T-helper 1 cell (primary cell): ENCODE measurements at regions not wholly inside any gene's neighbourhood (a gene's known extent, or its start where the extent isn't known, plus 50 kb on each side); places are given as distances from the start of the nearest gene placed in this dataset.
"Not testable (repeated sequence)": the region's sequence is repeated elsewhere in the genome, so short reads cannot be mapped to it uniquely, and the experiment has no call there.

Experiments
- DNase-seq, 5 donors: peaks; one replicate each; pipeline ENCODE4 v3.0.0-alpha.2; 2012 to 2020

DNA sequence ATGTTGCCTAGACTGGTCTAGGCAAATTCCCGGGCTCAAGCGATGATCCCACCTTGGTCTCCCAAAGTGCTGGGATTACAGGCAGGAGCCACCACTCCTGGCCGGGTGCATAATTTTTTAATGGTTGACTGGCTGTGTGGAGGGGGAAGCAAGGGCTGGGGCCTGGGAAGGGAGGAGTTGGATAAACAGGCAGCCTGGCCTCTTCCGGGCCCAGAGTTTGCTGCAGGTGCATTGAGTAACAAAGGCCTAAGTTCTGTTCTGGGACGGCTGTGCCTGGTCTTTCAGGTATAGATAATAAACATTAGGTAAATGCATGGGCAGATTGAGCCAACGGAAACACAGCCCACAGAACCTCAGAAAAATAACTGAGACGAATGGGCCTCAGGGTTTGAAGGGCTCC lies 191.3 kb upstream of the TBX3 start:
- DNase-seq: no peak

- DNase-seq: no peak
These were observed 189.7 kb upstream of the TBX3 start for GRCh38 chr12:114873656-114874055.

DNA sequence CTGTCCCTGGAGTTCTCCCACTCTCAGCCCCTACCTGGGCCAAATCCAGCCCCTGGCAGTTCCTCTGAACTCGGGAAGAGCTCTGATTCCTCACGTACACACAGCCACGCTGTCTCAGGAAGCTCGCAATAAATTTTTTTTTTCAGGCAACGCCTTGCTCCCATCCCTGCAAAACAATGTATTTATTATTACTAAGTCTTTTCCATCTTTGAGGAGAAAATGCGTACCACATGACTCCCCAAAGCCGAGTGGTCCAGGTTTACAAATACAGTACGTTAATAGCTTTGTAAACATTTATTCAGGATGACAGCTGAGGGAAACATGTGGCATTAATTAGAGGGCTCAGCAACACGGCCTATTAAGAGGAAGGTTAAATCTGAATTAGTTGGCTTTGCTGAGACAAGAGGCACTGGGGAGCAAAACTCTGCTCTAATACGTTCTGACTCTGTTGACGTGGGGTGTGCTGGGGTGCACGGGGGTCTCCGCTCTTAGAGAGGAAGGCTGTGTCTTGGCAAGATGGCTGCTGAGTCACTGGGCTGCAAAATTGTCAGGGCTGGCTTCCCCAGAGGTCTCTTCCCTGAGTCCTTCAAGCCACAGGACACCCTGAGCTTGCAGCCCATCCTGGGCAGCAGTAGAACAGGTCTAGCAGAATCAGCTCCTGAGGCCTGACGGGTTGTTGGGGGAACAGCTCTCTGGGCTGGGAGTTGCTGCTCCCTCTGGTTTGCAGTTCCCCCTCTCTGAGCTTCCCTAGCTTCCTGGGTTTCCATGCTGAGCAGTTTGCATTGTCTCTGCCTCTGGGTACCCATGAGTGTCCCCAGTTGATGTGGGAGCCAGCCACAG lies 185.2 kb upstream of the TBX3 start:
- no peak for DNase-seq

- no peak for DNase-seq
These were observed 182.4 kb upstream of the TBX3 start for GRCh38 chr12:114866331-114866730.

- no peak for DNase-seq
These were observed 181.0 kb upstream of the TBX3 start for GRCh38 chr12:114864837-114865551.

DNA sequence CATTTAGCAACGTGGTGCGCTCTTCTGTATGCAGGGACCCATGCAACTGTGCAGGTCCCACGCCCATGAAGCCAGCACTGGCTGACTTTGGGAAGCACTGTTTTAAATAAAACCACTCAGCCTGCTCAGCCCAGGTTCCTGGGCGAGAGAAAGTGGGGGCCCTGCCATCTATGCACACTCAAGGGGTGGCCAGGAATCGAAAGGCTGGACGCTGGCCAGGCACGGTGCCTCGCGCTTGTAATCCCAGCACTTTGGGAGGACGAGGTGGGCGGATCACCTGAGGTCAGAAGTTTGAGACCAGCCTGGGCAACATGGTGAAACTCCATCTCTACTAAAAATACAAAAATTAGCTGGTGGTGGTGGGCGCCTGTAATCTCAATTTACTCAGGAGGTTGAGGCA lies 179.9 kb upstream of the TBX3 start:
- DNase-seq: no peak

DNA sequence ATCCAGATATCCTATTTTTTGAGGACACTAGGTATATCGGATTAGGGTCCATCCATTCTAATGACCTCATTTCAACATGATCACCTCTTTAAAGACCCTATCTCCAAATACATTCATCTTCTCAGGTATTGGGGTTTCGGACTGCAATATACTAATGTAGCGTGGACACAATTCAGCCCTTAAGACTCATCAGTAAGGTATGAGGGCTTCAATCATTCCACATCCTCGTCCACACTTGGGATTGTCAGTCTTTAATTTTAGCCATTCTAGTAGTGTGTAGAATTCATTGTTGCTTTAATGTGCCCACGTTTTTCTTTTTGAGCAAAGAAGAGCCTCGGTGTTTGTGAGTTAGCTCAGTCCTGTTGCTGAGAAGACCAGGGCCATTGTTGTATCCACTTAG lies 177.0 kb upstream of the TBX3 start:
- no peak for DNase-seq

DNA sequence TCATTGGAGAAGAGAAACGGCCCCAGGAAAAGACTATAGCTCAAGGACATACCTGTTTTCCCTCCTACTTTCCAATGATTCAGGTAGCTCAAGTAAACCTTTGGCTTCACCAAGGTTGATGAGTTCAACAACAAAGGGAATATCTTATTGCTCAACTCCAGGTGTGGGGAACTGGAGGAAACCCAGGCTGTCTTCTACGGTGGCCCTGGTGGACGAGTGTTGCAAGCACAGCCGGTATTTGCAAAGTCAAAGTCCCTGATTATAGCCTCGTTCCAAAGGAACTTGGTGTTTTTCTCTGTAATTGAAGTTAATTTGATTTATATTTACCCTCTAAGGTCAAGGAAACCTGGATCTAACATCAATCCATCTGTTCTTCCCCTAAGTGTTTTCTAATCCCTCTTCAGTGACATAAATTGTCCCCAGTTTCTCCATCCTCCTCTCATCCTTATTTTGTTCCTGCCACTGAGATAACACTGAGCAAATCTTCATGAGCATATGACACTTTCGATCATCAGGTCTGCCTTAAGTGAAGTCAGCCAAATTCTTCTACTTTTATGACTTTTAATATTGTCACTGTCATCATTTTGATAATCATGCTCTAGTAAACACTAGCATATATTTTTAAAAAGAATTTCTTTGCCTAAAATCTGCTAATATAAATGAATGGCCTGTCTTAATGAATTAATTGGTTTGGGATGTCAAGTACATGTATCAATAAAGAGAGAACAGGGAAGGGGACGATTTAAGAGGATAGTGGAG lies 174.6 kb upstream of the TBX3 start:
- DNase-seq: no peak

GRCh38 chr12:114855678-114856077 lies 171.7 kb upstream of the TBX3 start:
- no peak for DNase-seq

- no peak for DNase-seq
These were observed 169.1 kb upstream of the TBX3 start for GRCh38 chr12:114852976-114853529.

- no peak for DNase-seq
These were observed 168.0 kb upstream of the TBX3 start for GRCh38 chr12:114851981-114852380.

GRCh38 chr12:114850661-114851275 lies 166.8 kb upstream of the TBX3 start:
- no peak for DNase-seq

- no peak for DNase-seq
These were observed 164.7 kb upstream of the TBX3 start for GRCh38 chr12:114848666-114849065.

- no peak for DNase-seq
These were observed 163.6 kb upstream of the TBX3 start for GRCh38 chr12:114847441-114848035.

DNA sequence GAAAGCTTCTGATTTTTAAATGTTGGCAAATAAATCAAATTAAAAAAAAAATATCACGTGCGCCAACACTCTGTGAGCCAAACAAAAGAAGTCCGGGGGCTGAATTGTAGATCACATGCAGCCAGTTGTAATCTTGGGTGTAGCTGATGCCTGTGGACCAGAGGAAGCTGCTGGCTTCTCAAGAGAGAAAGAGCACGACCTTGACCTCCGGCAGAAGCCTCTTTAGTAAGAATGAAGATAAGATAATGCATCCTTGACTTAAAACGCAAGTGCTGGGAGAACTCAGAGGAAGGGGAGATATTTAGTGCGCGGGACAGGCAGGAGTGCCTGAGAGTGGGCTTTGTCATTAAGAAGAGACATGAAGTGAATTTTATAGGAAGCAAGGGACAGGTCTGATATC lies 162.8 kb upstream of the TBX3 start:
- no peak for DNase-seq

DNA sequence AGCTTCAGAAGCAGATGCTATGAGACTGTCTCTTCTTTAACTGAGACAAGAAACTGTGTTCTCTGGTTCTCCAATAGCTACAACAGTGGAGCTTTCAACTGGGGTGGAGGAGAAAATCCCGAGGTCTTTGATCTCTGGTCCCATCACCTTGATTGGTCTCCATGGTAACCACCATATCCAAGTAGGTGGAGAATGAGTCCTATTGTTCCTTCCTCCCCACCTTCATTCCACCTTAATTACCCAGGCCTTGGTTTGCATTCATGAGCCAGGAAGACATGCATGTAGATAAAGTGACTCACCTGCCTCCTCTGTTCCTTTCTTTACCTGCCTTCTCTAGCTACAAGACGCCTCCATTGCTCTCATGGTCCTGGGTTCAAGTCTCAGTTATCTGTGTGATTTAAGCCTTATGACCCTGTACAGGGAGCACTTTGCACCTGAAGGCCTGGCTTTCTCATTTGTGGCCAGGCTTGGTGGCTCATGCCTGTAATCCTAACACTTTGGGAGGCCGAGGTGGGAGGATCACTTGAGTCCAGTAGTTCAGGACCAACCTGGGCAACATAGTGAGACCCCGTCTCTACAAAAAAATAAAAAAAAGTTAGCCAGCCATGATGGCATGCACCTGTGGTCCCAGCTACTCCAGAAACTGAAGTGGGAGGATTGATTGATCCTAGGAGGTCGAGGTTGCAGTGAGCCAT lies 157.7 kb upstream of the TBX3 start:
- DNase-seq: no peak

GRCh38 chr12:114838480-114838879 lies 154.5 kb upstream of the TBX3 start:
- no peak for DNase-seq

- no peak for DNase-seq
These were observed 152.6 kb upstream of the TBX3 start for GRCh38 chr12:114836609-114837008.

- DNase-seq: no peak
These were observed 151.1 kb upstream of the TBX3 start for GRCh38 chr12:114835031-114835430.

- no peak for DNase-seq
These were observed 150.6 kb upstream of the TBX3 start for GRCh38 chr12:114834621-114835020.

DNA sequence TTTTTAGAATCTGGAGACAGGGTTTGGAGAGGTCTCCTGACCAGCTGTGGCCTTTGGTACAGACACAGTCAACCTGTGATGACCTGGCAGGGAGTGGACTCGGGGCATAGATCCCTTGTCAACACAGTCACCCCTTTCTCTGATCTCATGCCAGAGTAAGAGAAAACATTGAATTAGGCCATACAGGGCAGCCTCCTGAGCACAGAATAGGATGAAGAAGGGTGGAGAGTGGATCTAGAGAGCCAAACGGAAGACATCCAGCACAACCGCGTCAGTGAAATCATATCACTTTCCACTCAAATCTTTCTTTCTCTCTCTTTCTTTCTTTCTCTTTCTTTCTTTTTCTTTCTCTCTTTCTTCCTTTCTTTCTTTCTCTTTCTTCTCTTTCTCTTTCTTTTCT lies 145.9 kb upstream of the TBX3 start:
- no peak for DNase-seq

- DNase-seq: not testable (repeated sequence)
These were observed 145.3 kb upstream of the TBX3 start for GRCh38 chr12:114829244-114829643.
